ENCODE measurements at regions not wholly inside any gene's neighbourhood (a gene's known extent, or its start where the extent isn't known, plus 50 kb on each side); places are given as distances from the start of the nearest gene placed in this dataset.

DNA sequence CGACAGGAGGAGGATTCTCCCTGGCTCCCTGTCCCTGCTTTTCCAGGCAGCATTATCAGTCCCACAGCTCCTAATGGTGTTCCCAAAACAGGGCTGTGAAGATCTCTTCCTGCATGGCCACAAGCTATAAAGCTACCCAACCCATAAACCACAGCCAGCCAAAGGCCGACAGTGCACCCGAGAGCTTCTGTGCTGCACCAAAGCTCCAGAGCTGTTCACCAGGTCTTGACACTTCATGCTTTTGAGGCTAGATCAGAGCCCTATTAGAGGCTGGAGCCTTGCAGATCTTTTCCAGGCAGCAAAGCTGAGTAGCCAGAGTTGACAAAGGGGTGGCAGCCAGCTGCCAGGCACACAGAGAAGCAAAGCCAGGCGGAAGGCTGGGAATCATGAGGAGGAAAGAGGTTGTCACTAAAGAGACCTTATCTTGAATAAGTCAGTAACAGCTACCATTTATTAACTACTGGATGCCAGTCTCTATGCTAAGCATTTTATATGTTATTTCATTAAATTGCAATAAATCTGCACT lies 180.4 kb downstream of the KATNAL1 start:
- no peak for DNase-seq

DNA sequence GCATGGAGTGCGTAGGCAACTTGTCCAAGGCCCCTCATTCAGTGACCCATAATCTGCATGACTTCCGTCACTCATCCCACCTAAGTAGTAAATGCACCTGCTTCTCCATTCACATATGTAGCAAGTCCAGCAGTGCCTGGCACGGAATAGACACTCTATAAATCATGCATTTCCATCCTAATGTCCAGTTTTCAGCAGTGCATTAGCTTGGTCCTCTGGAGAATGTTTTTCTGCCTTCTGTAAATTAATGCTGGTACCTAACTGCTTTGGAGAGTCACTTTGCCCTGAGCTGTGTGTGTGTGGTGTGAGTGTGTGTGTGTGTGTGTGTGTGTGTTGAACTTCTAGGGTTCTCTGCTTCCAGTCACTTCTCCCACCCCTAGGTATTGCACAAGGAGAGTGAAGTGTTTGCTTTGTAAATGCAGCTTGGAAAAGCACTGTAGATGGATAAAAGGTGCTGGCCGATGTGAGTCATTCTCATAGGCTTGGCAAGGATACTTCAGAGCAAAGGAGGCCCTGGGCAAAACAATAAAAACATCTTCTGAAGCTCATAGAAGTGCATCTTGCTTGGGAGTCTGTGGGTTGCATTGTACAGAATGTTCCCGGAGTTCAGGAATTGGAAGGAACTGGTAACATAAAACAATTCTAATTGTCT lies 181.8 kb downstream of the KATNAL1 start:
- DNase-seq = no peak

GRCh38 chr13:30124131-30124768 lies 183.1 kb downstream of the KATNAL1 start:
- no peak for DNase-seq

DNA sequence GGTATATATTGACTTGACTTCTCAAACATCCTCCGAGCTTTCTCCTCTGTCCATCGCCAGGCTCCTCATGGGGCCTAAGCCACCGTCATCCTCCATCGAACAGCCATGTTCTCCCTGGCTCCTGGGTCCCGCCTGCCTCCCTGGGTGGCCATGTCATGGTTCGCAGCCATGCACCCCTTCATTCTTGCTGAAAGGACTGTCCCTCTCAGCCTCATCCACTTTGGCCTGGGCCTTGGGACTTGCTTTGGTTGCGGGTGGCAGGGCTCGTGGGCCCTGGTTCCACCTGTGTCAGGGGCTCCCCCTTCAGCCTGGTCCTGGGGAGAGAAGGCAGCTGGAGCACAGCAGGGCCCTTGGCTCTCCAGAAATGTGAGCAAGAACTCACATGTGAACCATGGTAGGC lies 183.8 kb downstream of the KATNAL1 start:
- no peak for DNase-seq

GRCh38 chr13:30121666-30122065 lies 185.7 kb downstream of the KATNAL1 start:
- DNase-seq = no peak

DNA sequence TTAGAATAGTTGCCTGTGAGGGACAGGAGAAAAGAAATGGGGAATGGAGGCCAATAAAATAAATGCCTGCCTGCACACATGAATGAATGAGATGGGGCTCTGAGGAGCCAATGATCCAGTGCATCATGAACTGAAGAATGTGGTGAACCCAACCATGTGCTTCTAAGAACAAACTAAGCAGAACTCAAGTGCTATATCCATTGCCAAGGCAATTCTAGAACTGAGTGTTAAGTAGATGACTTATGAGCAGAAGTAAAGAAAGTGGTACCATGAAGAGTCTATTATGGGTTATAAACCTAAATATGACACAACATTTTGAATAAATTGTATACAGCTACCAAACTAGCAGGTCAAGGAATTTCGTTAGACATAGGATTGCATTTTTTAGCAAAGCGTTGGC lies 186.1 kb downstream of the KATNAL1 start:
- DNase-seq = no peak

- no peak for DNase-seq
These were observed 187.1 kb downstream of the KATNAL1 start for GRCh38 chr13:30120133-30120822.

- DNase-seq = no peak
These were observed 187.9 kb downstream of the KATNAL1 start for GRCh38 chr13:30119476-30119875.

- no peak for DNase-seq
These were observed 191.0 kb downstream of the KATNAL1 start for GRCh38 chr13:30116379-30116778.

GRCh38 chr13:30115257-30115600 lies 192.1 kb downstream of the KATNAL1 start:
- no peak for DNase-seq

- peak; percentile 79 to 84 for DNase-seq
These were observed 192.6 kb downstream of the KATNAL1 start for GRCh38 chr13:30114571-30115256.

DNA sequence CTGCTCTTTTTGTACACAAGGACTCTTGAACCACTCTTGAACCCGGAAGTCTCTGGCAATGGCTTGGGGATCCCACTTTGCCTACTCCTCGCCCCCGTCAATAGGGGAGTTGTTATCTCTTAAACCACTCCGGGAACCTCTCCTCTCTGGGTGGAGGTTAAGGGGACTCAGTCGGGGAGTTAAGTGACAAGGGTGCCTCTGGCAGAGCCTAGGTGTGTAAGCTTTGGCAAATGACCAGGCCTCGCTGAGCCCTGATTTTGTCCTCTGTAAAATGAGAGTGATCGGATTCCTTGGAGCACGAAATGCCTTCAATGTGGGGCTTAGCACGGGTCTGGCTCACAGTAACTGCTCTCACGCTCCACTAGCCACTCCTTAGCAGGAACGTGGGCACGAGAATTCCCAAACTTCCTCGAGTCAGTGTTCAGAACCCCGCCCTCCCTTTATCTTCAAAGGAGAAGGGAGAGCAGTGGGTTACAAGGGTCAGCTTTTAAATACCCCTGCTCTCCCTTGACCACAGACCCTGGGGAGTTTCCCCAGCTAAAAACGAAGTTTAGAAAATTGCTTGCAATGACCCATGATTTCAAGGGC lies 193.3 kb downstream of the KATNAL1 start:
- DNase-seq = no peak

- peak in 1 of 2 donors; percentile 21 for DNase-seq
These were observed 193.8 kb downstream of the KATNAL1 start for GRCh38 chr13:30113551-30113950.

DNA sequence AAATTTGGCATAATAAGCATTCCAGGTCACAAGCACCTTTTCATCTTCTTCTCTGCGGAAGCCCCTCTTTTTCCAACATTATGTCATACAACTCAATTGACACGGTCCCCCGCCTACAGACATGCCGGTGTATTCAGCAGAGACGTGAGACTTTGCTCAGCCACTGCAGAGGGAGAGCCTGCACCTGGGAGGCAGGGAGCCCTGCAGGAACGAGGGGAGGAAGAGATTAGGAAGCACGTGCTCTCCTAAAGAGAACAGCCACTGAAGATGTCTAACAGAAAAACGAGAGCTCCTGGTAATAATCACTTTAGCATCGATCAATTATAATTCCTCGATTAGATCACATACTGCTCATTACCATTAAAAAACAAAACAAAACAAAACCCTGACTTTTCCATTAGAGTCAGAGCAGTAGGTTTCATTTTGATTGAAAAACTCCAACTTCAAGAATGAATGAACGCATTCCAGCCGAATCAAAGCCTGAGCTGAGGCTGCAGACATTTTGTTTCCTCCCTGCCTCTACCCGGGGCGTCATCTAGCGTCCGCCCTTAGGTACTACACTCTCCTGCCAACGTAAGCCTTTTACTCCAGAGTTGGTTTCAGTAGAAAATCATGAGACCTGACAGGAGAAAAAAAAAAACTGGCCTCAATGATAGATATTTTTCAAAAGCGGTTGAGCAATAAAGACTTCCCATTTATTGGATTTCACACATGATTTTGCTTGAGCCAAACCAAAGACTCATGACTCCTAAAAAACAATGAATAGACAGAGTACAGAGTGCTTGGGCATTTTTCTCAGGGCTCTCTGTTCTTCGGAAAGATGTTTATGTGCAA lies 194.5 kb downstream of the KATNAL1 start:
- DNase-seq = peak; percentile 90 to 94

- no peak for DNase-seq
These were observed 195.5 kb downstream of the KATNAL1 start for GRCh38 chr13:30111810-30112209.

DNA sequence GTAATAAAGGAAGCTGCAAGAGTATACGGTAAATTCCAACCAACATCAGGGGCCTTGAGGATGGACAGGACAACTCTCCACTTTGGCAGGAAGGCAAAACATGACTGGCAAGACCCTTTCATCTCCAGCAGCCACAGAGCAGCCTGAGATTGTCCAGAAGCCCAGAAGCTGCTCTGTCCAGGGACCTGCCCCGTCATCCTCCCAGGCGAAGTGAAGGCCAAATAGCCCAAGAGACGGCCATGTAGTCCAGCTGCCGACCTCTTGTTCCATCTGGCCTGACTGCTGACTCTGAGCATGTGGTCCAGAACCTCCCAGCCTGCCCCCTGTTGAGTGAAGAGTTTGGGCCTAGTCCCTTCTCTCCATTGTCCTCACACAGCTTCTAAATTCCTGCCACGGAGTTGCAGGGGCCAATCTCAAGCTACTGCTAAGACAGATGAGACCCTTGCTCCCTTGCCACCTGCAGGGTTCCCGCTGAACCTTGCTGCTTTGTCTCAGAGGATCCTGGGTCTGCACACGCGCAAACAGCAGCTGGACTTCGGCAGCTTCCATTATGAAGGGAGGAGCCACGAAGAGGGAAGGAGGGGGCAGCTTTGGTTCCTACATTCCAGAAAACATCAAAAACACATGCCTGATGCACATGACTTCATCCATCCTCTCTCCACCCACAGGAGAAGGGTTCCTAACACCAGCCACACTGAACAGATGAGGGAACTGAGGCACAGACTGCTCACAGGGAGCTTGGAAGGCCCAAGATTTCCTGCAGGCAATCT lies 196.9 kb downstream of the KATNAL1 start:
- DNase-seq = peak in 1 of 2 donors; percentile 17

DNA sequence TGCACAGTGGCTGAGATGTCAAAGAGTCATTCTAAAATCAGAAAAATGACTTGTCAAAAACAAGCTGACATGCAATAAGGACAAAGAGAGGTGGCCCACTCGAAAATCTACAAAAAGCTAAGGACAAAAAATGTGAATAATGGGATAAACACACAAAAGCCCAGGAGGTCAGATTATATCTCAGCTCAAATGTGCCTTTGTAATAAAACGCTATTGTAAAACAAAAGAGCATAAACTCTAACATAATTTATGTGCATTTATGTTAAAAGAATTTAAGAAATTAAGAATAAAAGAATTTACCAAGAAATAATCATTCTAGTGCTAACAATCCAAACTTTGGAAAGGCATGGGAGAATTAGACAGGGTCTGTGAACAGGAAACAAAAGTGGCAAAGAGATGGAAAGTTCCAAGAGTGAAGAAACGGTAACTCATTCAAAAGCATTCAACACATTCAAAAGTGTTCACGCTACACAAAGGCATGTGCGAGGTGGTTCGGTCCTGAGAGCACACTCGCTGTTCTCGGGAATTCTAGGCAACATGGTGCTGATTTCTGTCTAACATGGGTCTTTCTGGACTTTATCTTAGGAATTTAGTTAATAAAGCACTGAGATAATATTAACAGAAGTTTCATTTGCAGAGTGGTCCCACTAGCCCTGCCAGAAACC lies 197.7 kb downstream of the KATNAL1 start:
- no peak for DNase-seq

DNA sequence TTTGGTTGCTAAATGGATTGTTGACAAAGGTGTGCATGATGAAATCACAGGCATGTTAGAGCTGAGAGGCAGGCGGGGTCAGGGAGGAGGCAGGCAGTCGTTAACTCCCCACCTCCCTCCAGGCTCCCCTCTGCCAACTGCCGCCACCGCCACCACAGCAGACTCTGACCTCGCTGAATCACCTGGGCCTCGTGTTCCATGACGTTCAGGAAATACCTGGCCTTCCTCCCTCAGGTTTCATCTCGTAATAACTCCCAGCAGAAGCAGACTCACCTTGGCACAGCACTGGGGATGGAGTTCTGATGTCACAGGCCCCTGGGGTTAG lies 198.5 kb downstream of the KATNAL1 start:
- no peak for DNase-seq

DNA sequence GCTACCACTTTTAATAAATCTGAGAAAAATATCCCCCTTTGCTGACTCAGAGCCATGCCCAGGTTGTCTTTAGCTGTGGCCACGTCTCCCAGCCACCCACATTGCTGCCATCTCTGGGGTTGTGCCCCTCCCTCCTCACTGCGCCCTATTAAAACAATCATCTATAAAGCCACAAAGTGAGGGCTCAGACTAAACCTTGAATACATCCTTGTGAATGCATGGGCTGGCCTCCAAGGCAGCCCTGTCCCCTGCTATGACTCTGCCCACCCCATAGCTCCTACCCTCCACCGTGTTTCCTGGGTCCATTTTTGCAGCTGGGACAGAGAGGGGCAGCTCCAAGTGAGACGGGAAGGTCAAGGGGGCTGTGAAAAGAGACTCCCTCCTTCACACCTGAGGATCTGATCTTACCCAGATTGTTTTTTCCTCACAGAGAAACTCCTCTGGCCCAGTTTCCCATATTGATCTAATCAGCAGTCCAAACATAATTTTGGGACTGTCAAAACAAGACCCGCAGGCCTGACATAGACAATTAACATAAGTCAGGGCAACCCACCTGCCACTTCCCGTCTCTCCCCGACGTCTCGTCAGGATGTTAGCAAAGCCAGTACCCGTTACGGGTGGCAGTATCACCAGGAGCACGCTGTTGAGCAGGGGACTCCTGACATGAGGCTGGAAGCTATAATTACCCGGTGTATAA lies 199.0 kb downstream of the KATNAL1 start:
- DNase-seq = no peak

GRCh38 chr13:30107521-30108136 lies 199.7 kb downstream of the KATNAL1 start:
- DNase-seq = peak; percentile 84

All from inflammatory macrophage (primary cell).